HG02763 (cell line): ENCODE measurements at regions not wholly inside any gene's neighbourhood (a gene's known extent, or its start where the extent isn't known, plus 50 kb on each side); places are given as distances from the start of the nearest gene placed in this dataset.
"Not testable (repeated sequence)": the region's sequence is repeated elsewhere in the genome, so short reads cannot be mapped to it uniquely, and the experiment has no call there.

Experiments used
- ATAC-seq: cut with Tn5 transposase; IDR thresholded peaks from one replicate; pipeline ENCODE4 v1.9.1; 2021; ENCODE audit warnings: mild to moderate bottlenecking, moderate library complexity; ENCODE audit not compliant: unreplicated experiment

DNA sequence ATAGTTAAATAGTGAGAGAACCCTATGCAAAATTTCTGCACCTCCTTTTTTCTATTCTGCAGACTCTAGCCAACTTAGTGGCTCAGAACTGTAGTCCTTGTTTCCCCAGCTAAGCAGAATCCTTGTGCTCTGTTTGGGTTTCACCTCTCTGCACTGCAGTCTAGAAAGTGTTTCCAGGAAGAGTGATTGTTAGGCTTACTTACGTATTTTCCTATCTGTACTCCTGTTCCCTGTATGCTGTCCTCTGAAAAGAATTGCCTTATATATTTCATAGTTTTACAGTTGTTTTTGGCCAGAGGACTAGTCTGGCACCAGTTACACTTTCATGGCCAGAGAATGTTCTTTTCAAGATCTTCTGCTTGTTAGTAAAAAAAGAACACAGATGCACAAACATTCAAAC lies 154.6 kb upstream of the POT1 start:
- no peak for ATAC-seq

DNA sequence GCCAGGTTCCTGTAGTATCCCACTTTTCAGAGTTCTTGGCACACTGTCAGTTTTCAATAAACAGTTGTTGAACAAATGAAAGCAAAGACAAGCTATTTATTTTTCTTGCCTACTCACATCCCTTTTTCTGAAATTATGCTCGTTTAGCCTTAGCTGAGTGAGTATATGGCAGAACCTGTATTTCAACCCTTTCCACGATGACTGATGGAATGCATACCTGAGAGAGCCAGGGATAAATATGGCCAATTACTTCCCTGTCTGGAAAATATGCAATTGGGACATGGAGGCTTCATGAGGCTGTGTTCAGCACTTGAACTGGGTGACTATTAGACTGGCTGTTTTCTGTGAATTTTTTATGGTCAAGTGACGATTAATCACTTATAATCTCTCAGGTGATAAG lies 144.5 kb upstream of the POT1 start:
- no peak for ATAC-seq

DNA sequence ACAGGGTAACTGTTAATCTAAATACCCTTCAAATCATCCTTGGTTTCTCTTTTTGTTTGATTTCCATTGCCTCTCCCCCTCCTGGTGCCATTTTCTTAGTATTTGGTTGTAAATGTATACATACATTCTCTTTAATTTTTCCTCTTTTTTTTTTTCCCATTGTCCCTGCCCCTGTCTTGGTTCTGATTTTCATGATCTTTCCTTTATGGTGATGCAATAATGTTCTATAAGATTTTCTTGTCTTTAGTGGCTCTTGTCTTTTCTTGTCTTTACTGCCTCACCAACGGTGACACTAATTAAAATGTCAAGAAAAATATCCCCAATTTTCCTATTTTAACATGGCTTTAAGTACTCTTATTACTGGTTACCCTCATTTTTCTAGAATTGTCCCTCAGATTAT lies 135.9 kb upstream of the POT1 start:
- no peak for ATAC-seq

DNA sequence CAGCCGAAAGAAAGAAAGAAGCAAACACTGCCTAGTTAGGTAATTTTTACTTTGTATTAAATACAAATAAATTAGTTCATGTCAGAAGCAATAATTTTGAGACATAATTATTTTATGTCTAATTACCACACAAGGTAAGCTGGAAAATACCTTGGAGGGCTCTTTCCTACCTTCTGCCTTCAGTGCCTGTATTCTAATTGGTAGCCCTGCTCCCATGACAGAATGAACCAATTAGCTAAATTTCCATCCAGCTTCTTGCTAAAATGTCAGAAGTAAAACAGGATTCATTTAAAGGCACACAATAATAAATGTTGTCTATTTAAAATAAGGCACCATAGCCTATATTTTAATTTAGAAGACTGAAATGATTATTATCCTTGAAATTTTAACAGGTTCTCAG lies 135.4 kb upstream of the POT1 start:
- ATAC-seq, result no peak

DNA sequence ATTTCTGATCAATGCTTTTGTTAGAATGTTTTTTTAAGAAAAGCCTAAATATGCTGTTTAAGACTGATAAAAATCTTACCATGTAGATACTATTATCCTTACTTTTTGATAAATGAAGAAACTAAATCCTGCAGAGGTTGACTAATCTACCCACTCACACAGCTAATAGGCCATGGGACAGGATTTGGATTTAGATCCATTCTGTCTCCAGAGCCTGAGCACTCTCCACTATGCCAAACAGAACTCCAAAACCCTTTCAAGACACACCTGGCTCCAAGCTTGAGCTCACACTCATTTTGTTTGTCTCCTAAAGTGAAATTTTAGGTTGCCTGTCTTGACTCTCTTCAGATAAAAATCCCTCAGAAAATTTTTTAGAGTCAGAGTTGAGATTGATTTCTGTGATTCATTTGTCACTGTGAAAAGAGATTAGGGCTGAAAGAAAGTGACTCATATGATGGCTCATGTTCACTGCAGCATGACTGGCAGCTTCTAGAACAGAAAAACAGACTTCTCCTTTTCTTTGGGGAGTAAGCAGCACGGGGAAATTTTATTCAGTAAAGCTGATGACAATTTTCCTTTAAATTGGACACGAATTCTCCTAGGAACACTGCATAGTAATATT lies 132.3 kb upstream of the POT1 start:
- ATAC-seq, result peak; percentile 88

DNA sequence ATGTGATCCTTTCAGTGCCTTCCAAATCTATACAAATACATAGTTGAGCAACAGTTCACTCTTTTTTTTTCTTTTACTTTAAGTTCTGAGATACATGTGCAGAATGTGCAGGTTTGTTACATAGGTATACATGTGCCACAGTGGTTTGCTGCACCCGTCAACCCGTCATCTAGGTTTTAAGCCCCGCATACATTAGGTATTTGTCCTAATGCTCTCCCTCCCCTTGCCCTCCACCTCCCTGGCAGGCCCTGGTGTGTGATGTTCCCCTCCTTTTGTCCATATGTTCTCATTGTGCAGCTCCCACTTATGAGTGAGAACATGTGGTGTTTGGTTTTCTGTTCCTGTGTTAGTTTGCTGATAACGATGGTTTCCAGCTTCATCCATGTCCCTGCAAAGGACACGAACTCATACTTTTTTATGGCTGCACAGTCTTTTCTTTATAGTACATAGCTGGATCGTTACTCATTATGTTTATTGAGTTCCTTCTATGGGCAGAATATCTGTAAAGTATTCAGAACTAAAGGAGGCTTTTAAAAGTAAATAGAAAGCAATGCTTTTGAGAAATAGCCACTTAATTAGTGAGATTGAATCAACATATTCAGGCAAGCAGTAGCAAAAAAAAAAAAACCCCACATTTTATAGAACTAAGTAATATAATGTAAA lies 131.6 kb upstream of the POT1 start:
- not testable (repeated sequence) for ATAC-seq

DNA sequence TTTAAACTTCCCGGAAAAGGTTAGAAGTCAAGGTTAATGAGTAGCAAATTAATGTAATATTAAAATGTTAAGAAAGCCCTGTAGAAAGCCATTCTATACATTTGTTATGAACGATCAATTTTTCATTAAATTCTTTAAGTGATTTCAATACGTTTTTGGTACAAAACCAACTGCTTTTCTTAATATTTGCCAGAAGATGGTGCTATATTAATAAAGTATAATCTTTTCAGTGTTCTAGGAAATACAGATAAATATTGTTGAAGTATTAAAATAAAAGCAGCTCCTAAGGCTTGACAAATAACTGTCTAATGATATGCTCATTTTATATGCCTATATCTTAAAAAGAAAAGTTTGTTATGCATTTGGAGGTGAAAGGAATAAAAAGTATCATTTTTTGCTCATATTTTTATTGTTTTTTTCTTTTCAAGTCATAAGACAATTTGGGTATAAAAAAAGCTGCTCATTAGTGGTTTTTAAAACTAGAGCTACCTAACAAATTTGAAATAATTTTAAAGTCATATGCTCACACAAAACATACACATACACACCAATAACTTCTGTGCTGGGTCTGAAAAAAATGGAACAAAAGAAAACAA lies 130.3 kb upstream of the POT1 start:
- no peak for ATAC-seq

DNA sequence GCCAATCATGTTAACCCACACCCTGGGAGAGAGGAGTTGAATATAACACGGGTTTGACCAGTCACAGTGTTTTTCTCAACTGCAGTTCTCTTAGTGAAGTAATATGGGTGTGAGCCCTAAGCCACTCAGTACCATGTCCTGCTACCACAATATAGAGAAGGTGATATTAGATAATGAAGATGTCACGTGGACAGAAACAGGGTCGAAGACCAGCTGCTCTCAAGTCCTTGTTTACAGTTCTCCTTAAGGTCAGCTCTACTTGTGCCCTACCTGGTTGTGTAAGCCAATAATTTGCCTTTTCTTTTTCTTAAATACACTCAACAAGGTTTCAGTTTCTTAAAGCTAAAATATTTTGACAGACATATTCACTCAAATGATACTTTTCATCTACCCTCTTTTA lies 128.3 kb upstream of the POT1 start:
- no peak for ATAC-seq

DNA sequence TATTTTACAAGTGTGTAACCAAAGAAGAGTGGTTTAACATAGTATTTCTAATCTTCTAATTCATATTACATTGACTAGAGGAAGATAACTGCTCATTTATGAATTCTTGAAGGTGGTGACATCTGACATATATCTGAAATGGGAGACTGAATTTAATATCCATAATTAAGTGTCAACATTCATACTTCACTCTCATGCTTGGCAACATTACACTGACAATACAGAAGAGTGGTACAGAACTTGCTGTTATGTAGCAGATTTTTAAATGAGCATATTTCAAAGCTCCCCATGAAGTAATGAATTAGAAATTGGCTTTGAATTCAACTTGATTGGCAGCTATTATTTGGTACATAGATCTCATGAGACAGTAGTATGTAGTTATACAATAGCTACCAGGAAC lies 125.8 kb upstream of the POT1 start:
- no peak for ATAC-seq

DNA sequence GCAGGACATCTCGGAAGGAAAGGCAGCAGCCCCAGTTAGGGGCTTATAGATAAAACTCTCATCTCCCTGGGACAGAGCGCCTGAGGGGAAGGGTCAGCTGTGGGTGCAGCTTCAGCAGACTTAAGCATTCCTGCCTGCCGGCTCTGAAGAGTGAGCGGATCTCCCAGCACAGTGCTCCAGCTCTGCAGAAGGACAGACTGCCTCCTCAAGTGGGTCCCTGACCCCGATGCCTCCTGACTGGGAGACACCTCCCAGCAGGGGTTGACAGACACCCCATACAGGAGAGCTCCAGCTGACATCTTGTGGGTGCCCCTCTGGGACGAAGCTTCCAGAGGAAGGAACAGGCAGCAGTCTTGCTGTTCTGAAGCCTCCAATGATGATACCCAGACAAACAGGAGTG lies 117.1 kb upstream of the POT1 start:
- ATAC-seq, result no peak

DNA sequence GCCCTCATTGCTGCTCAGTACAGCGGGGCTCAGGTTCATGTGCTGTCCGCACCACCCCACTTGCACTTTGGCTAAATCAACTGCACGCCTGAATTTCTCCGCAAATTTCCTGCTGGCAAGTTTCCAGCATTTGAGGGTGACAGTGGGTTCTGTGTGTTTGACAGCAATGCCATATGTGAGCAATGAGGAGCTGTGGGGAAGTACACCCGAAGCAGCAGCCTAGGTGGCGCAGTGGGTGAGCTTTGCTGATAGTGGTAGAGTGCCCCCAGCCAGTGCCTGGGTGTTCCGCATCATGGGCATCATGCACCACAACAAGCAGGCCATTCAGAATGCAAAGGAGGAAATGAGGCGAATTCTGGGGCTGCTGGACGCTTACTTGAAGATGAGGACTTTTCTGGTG lies 103.9 kb upstream of the POT1 start:
- no peak for ATAC-seq

DNA sequence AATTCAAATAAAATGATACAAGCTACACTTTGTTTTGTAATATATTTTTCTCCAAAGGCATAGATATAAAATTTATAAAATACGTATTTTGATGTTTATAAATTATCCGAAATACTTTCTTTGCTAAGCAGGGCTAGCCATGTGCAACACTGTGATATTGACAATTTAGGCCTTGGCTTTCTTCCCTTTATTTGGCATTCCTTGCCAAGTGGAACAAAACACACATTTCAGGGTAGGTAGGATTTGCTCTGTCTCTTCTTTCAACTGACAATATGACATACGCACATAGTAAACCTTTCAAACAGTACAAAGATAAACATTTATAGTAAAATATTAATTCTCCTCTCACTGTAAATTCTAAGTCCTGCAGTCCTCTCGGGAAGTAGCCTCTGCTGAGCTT lies 103.3 kb upstream of the POT1 start:
- no peak for ATAC-seq

DNA sequence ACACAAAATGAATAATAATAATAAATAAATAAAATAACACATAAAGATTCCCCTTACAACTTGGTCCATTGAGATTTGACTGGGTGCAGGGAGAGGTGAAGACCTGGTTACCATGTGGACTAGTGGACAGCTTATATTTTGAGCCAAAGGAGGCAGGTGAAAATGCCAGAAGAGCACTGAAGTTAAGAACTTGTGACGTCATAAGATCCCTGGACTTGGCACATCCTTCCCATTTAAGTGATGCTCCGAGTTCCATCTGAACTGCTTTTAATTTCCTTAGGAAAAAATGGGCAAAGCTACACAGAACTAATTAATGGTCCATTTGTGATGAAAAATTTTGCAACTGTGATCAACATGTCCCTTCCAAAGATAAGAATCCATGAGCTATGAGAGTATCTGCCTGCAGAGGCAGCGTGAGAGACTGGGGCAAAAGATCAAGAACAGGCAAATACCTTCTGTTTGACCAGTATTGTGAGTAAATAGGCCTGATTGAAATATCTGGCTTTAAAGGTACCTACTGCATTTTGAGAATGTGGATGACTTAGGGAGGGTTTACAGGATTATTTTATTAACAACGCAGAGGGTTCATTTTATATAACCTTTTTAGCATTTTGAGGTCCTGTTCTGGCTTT lies 101.2 kb upstream of the POT1 start:
- no peak for ATAC-seq

DNA sequence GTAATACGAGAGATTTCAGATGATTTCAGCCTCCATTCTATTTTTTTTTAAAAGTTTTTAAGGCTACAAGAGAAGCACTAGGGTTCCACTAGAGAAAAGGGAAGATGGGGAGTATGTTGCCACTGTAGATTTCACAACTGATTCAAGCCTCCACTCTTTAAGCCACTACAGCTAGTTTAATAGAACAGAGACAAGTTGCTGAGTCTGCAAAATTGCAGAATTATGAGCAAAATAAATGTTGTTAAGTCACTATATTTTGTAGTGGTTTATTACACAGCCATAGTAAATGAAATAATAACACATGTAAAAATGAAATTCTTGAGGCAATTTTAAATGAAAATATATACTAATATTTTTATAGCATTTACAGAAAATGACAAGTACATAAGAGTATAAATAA lies 96.0 kb upstream of the POT1 start:
- ATAC-seq, result no peak

DNA sequence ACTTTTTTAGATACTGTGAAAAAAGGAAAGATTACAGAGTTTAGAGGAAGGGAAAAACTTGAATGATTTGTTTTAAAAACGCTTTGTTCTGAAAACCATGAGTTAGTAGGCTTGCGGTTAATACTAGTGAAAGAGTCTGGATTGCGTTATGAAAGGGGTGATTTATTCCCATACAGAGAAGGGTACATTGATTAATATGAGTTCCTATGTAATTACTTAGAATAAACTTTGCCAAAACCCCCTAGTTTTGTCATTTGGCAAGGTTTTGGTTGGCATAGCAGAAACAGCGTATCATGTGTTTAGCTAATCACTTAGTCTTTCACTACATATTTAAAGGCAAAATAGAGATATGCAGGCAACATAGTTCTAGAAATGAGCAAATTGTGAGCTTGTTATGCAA lies 91.2 kb upstream of the POT1 start:
- no peak for ATAC-seq

DNA sequence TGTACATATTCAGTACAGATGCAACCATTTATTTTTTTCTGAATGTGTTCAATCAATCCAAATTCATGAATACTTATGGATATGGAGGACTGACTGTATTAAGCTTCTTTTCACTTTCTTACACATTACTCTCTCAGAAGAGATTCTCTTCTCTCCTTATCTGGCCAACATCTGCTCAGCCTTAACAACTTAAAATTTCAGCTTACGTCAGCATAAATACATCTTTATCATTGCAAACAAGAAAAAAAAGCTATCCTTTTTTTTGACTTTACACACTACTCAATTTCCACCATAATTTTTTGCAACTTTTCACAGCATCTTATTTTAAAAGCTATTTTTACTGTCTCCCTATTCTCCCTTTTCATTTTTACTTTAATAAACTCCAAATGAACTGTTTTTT lies 80.9 kb upstream of the POT1 start:
- ATAC-seq, result no peak

DNA sequence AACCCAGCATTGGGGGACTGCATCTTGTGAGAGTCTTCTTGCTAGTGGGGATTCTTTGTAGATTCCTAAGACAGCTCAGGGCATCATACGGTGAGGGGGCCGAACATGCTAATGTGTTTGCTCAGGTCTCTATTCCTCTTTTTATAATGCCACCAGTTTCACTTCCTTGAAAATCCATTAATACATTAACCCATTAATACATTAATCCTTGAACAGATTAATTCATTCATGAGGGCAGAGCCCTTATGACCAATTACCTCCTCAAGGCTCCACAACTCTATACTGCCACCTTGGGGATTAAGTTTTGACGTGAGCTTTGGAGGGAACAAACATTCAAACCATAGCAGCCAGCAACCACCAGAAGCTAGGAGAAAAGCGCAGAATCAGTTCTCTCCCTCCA lies 67.2 kb upstream of the POT1 start:
- ATAC-seq, result peak; percentile 61

DNA sequence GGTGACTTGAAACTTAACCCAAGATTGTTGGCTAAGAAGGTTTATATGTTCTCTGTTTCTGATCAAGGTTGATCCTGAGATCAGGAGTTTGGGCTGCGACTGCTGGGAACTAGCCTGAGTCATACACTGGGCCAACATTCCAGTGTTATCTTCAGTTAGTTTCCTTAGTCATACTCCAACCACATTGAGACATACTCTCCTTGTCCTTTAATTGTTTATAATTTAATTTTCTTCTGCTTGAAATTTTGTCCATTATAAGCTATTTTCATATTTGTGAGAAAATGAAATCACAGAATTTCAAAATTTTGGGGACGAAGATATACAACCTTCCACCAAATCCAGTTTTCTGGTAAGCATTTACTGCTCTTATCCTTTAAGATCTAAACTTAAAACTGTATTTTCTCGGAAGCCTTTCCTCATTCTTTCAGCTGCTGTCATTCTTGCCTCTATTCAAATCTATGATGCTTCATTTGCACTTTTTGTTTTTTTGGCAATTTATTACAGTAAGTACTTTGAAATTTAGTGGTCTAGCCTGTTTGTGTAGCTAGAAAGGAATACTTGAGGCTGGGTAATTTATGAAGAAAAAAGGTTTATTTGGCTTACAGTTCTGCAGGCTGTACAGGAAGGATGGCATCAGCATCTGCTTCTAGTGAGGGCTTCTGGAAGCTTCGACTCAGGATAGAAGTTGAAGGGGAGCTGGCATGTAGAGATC lies 63.4 kb upstream of the POT1 start:
- ATAC-seq, result no peak

DNA sequence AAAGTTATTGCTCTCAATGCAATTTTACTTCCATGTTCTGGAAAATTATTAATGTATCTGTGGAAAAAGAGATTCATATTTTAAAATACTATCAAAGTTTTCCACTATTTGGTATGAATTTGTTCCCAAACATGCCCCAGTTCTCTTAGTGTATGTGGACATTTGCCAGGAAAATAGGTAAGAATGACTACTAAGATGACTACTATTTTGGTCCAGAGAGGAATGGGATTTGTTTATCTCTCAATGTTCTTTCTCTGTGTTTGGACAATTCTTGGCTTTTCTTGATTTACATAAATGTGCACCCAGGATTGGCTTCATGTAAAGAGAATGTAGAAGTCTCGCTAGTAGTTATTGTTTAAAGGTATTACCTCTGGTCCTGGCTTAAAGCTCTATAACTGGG lies 60.3 kb upstream of the POT1 start:
- ATAC-seq, result no peak
